ENCODE measurements at regions not wholly inside any gene's neighbourhood (a gene's known extent, or its start where the extent isn't known, plus 50 kb on each side); places are given as distances from the start of the nearest gene placed in this dataset.

GRCh38 chr11:112852143-112852866, 108.9 kb upstream of the NCAM1 start:
- Histone ChIP-seq H3K79me1 (ENCODE audit: low read depth, low read length) (no peaks in the 10 kb centered on the region), H2BK120ac (replicated peaks; ENCODE audit: low read depth, low read length) (no peak overlapping the region), H2BK12ac (ENCODE audit: low read depth, low read length) (no peak overlapping the region), H3K4me3 (ENCODE audit: extremely low read depth in 1 of 4, insufficient read depth in 2 of 4, low read depth in 3 of 4, low read length in 4 of 4) (no peak overlapping the region), H3K4me1 (replicated peaks in 1 of 4; ENCODE audit: control insufficient read depth in 3 of 4, insufficient read depth in 4 of 4, low read length in 3 of 4) (no peaks in the 10 kb centered on the region), H3K18ac (ENCODE audit: extremely low read depth, low read length) (no peak overlapping the region), H3K9ac (replicated peaks in 1 of 4; ENCODE audit: extremely low read depth in 1 of 4, low read depth in 3 of 4, low read length in 3 of 4) (no peak overlapping the region), H2BK15ac (ENCODE audit: low read length) (no peak overlapping the region), H3K23ac (ENCODE audit: insufficient read length) (no peak overlapping the region), H3K4me2 (ENCODE audit: insufficient read depth in 1 of 2, low read depth in 2 of 2, low read length in 2 of 2) (no peak overlapping the region), H3K4ac (replicated peaks; ENCODE audit: insufficient read length, low read depth, low read length) (no peak overlapping the region), H3K14ac (ENCODE audit: insufficient read length) (no peak overlapping the region), H4K5ac (ENCODE audit: insufficient read length, low read depth, low read length) (no peak overlapping the region), H4K8ac (ENCODE audit: extremely low read depth, insufficient read depth, low read length) (no peak overlapping the region), H3K27ac (ENCODE audit: low read depth, low read length) (no peak overlapping the region), H3K56ac (replicated peaks; ENCODE audit: insufficient read length, low read depth, low read length) (no peak overlapping the region), H4K20me1 (replicated peaks in 1 of 2; ENCODE audit: control insufficient read depth in 1 of 2, insufficient read depth in 2 of 2, low read length in 2 of 2) (no peaks in the 10 kb centered on the region), H3K27me3 (replicated peaks in 1 of 4; ENCODE audit: control insufficient read depth in 3 of 4, extremely low read depth in 1 of 4, insufficient read depth in 3 of 4, low read length in 3 of 4) (no peaks in the 10 kb centered on the region), H2BK5ac (ENCODE audit: low read depth, low read length) (no peak overlapping the region), H2BK20ac (ENCODE audit: low read length) (no peak overlapping the region), H3K23me2 (ENCODE audit: low read depth, low read length) (no peaks in the 10 kb centered on the region), H2AFZ (ENCODE audit: low read length) (no peak overlapping the region), H2AK5ac (ENCODE audit: low read depth, low read length) (no peak overlapping the region), H3K36me3 (ENCODE audit: control insufficient read depth in 2 of 4, insufficient read depth in 4 of 4, low read length in 3 of 4) (no peaks in the 10 kb centered on the region), H4K91ac (replicated peaks; ENCODE audit: insufficient read length, low read length) (no peak overlapping the region), H3K79me2 (ENCODE audit: control insufficient read depth in 1 of 2, insufficient read depth in 2 of 2, low read length in 2 of 2) (no peaks in the 10 kb centered on the region), H3K9me3 (ENCODE audit: insufficient read depth in 2 of 2, low read depth in 1 of 2, low read length in 1 of 2) (no peaks in the 10 kb centered on the region)
- no peak for FAIRE-seq
- no peak for DNase-seq (ENCODE audit: low read depth in 1 of 2, low spot score in 2 of 2)
- CTCF ChIA-PET (ENCODE audit: partially characterized antibody), result interaction anchor here (1.6 kb wide), 1 partner anchor 10 kb away, joined by 4 read pairs; no protein-coding TSS in a partner anchor
- POLR2A ChIA-PET (ENCODE audit: partially characterized antibody), result no interaction called here
- 91% methylated on average over 5 of the region's 5 CpGs; no CpG with 5 or more reads in 1 of the 2 experiments for WGBS, 2 experiments (ENCODE audit: extremely low coverage in 1 of 2, insufficient coverage in 1 of 2, insufficient read length in 1 of 2, insufficient replicate concordance in 2 of 2, low coverage in 1 of 2, low lambda C conversion rate in 2 of 2, missing lambda C conversion rate in 1 of 2)
- TF ChIP-seq SUZ12 (IDR thresholded peaks at IDR 0.05; ENCODE audit: low read length) (no peak), E2F6 (IDR thresholded peaks at IDR 0.05) (no peak), SRF (IDR thresholded peaks at IDR 0.05; ENCODE audit: low read depth, low read length) (no peak), MAX (IDR thresholded peaks at IDR 0.05) (no peak), SP4 (IDR thresholded peaks at IDR 0.05; ENCODE audit: low read length) (no peak), SIRT6 (IDR thresholded peaks at IDR 0.05; ENCODE audit: low read length) (no peak), JUN (IDR thresholded peaks at IDR 0.05; ENCODE audit: low read depth, low read length) (no peak), JUND (IDR thresholded peaks at IDR 0.05; ENCODE audit: low read length) (no peak), ATF2 (IDR thresholded peaks at IDR 0.05; ENCODE audit: low read length) (no peak), HDAC2 (IDR thresholded peaks at IDR 0.05; ENCODE audit: borderline replicate concordance in 1 of 2, low read depth in 2 of 2, low read length in 2 of 2) (no peak), KDM5A (IDR thresholded peaks at IDR 0.05; ENCODE audit: low read length) (no peak)

Data from H1 (cell line).